Ectodermal cell (in vitro differentiated cells): ENCODE measurements at regions not wholly inside any gene's neighbourhood (a gene's known extent, or its start where the extent isn't known, plus 50 kb on each side); places are given as distances from the start of the nearest gene placed in this dataset.

Experiments
- H3K27ac ChIP-seq: 2 replicates; pipeline ENCODE4 v1.7.0; 2013; ENCODE audit warnings: mild to moderate bottlenecking, low read depth, low read length; ENCODE audit not compliant: insufficient read depth, poor library complexity, severe bottlenecking
- H3K27me3 ChIP-seq: 2 replicates; pipeline ENCODE4 v1.7.0; 2013; ENCODE audit warnings: mild to moderate bottlenecking, low read length; ENCODE audit not compliant: insufficient read depth, control insufficient read depth, poor library complexity, severe bottlenecking
- H3K36me3 ChIP-seq: one replicate; pipeline ENCODE4 v1.7.0; 2013; ENCODE audit warnings: low read length; ENCODE audit not compliant: control insufficient read depth, insufficient read depth
- H3K4me1 ChIP-seq: one replicate; pipeline ENCODE4 v1.7.0; 2013; ENCODE audit warnings: low read length; ENCODE audit not compliant: control insufficient read depth, insufficient read depth
- H3K4me3 ChIP-seq: 2 replicates; pipeline ENCODE4 v1.7.0; 2013; ENCODE audit warnings: low read depth, low read length, control low read depth; ENCODE audit not compliant: insufficient read depth
- H3K9me3 ChIP-seq: 2 replicates; pipeline ENCODE4 v1.7.0; 2013; ENCODE audit warnings: mild to moderate bottlenecking, low read length, moderate library complexity; ENCODE audit not compliant: control insufficient read depth
- WGBS, 2 experiments: methylation state at CpG; one replicate each; pipeline ENCODE4 v1.1.7; 2013; ENCODE audit warnings: missing lambda C conversion rate in 2 of 2; 5-methylcytosine and 5-hydroxymethylcytosine counted together

DNA sequence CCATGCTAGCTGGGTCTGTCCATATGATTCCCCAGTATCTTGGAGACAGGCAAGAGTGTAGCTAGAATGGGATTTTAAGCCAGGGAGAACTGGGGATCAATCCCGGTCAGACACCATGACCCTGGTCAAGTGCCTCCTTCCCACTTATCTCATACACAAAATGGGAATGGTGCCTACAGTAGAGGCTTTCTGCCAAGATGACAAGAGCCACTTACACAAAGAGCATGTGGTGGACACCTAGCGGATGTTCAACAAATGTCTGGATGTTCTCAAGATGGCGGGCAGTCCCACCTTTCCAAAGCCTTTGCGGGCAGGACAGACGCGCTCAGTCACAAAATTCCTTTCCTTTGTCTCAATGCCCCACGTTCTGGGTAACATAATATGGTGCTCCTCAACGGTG lies 57.3 kb downstream of the MAF start:
- Histone ChIP-seq H3K4me1 (no peaks in the 10 kb centered on the region), H3K27me3 (no peaks in the 10 kb centered on the region)
- WGBS, 2 experiments = 93 to 94% methylated on average over 8 of the region's 8 CpGs

DNA sequence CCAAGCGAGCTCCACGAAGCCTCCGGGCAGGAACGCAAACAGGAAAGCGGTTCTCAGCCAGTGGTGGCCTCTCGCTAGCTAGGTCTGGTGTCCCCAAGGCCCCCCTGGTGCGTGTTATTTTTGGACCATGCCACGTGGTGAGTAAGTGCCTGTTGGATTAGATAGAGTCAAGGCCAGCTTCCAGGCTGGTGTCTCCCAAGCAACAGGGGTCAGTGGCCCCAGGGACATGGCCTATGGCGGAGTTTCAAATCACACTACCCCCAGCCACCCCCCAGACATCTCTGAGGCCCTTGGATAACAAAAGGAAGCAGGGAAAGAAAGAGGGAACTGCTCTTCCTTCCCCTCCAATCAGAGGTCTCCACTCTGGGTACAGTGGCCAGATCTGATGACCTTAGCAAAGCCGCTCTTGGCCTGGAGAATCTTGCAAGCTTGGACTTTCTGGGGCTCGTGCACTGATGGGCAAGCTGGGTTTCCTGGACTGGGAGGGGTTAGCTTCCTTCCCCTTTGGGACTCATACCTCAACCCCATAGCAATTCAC lies 58.2 kb downstream of the MAF start:
- no peak overlapping the region for H3K27ac ChIP-seq
- no peaks in the 10 kb centered on the region for H3K36me3 ChIP-seq
- H3K9me3 ChIP-seq = no peaks in the 10 kb centered on the region
- no peaks in the 10 kb centered on the region for H3K27me3 ChIP-seq
- H3K4me1 ChIP-seq = no peaks in the 10 kb centered on the region
- H3K4me3 ChIP-seq = no peak overlapping the region
- WGBS, 2 experiments = 93 to 97% methylated on average over 11 of the region's 11 CpGs

More for the DNA sequence above, 57.3 kb downstream of the MAF start:
- no peak overlapping the region for H3K27ac ChIP-seq
- no peaks in the 10 kb centered on the region for H3K9me3 ChIP-seq
- no peaks in the 10 kb centered on the region for H3K36me3 ChIP-seq
- no peak overlapping the region for H3K4me3 ChIP-seq

DNA sequence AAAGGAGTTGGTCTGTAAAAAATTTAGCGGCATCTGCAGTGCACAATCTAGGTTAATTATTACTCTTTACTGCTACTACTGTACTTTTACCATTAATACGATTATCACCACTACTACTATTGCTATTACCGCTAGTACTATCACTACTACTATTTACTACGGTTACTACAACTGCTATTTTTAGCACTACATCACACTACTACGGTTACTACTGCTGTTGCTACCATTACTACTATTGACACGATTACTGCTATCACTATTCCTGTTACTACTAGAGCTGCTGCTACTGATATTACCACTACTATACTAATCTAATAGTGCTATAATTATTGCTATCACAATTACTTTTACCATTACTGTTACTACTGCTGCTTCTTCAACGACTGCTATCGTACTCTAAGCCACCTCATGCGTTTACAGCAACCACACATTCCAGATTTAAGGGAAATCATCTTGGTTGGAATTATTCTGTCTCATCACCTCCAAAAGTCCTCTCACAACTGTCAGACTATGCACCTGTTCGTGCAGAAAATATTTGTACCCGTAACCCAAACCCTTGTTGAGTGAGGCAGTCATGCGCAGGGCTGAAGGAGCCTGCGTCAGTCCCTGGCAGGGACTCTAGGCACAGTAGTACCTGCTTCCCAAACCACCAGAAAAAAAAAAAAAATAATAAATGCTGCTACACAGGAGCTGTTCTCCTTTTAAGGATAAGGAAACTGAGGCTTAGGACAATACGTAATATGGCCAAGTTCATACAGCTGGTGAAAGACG lies 59.5 kb downstream of the MAF start:
- no peak overlapping the region for H3K4me3 ChIP-seq
- 95 to 96% methylated on average over 15 of the region's 15 CpGs for whole genome bisulfite sequencing, 2 experiments
- no peak overlapping the region for H3K27ac ChIP-seq
- H3K36me3 ChIP-seq = no peaks in the 10 kb centered on the region
- no peaks in the 10 kb centered on the region for H3K27me3 ChIP-seq
- H3K4me1 ChIP-seq = no peaks in the 10 kb centered on the region
- H3K9me3 ChIP-seq = no peaks in the 10 kb centered on the region

DNA sequence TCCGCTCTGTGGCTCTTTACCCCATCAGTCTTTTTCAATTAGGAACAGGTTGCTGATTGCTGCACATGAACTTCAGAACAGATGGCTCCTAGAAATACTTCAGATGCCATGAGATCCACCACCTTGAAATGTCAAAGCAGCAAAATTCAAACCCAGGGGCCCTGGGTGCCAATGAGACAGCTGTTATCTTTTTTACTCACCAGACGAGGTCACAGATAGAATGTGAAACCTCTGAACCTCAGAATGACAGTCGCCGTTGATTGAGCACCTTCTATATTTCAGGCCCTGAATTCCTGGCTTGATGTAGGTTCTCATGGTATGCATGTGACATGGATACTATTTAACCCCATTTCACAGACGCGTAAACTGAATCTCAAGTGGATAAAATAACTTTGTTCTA lies 63.0 kb downstream of the MAF start:
- Histone ChIP-seq H3K27ac (no peak overlapping the region), H3K4me3 (no peak overlapping the region), H3K27me3 (no peaks in the 10 kb centered on the region), H3K36me3 (no peaks in the 10 kb centered on the region), H3K4me1 (no peaks in the 10 kb centered on the region), H3K9me3 (no peaks in the 10 kb centered on the region)
- WGBS, 2 experiments = 96% methylated on average over 4 to 6 of the region's 6 CpGs

- Histone ChIP-seq H3K36me3 (no peaks in the 10 kb centered on the region), H3K4me1 (no peaks in the 10 kb centered on the region), H3K27me3 (no peaks in the 10 kb centered on the region), H3K9me3 (no peaks in the 10 kb centered on the region), H3K4me3 (no peak overlapping the region), H3K27ac (no peak overlapping the region)
- 89 to 94% methylated on average over 4 of the region's 4 CpGs for WGBS, 2 experiments
These were observed 63.6 kb downstream of the MAF start for GRCh38 chr16:79536958-79537357.

DNA sequence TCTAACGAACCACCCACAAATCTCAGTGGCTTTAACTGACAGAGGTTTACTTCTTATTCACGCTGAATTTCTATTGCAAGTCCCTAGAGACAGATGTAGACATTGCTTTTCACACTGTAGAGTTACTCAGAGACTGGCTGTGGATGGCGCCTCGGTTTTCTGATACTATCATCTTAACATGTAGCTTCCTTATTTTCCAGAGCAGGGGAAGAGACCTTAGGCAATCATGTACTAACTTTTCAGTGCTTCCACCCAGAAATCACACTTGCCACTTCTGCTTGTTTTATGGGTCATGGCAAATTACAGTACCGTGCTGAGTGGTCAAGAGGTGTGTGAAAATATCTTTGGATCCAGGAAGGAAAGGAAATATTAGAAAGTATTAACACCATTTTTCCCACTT lies 65.4 kb downstream of the MAF start:
- H3K4me3 ChIP-seq = no peak overlapping the region
- no peaks in the 10 kb centered on the region for H3K4me1 ChIP-seq
- no peaks in the 10 kb centered on the region for H3K27me3 ChIP-seq
- 71 to 72% methylated on average over 4 to 5 of the region's 5 CpGs for WGBS, 2 experiments
- H3K27ac ChIP-seq = no peak overlapping the region
- H3K9me3 ChIP-seq = no peaks in the 10 kb centered on the region
- H3K36me3 ChIP-seq = no peaks in the 10 kb centered on the region

- WGBS, 2 experiments = 97 to 100% methylated on average over 2 to 3 of the region's 3 CpGs
- no peaks in the 10 kb centered on the region for H3K9me3 ChIP-seq
- no peaks in the 10 kb centered on the region for H3K4me1 ChIP-seq
- H3K27ac ChIP-seq = no peak overlapping the region
- no peak overlapping the region for H3K4me3 ChIP-seq
- no peaks in the 10 kb centered on the region for H3K36me3 ChIP-seq
- H3K27me3 ChIP-seq = no peaks in the 10 kb centered on the region
These were observed 66.4 kb downstream of the MAF start for GRCh38 chr16:79534143-79534542.

GRCh38 chr16:79533292-79533691 lies 67.2 kb downstream of the MAF start:
- no peaks in the 10 kb centered on the region for H3K4me1 ChIP-seq
- H3K36me3 ChIP-seq = no peaks in the 10 kb centered on the region
- H3K27ac ChIP-seq = no peak overlapping the region
- no peaks in the 10 kb centered on the region for H3K27me3 ChIP-seq
- WGBS, 2 experiments = 94 to 97% methylated on average over 3 of the region's 3 CpGs
- no peak overlapping the region for H3K4me3 ChIP-seq
- no peaks in the 10 kb centered on the region for H3K9me3 ChIP-seq

GRCh38 chr16:79532785-79533184 lies 67.8 kb downstream of the MAF start:
- Histone ChIP-seq H3K27me3 (no peaks in the 10 kb centered on the region), H3K27ac (no peak overlapping the region)
- 91 to 93% methylated on average over 4 of the region's 5 CpGs for WGBS, 2 experiments

GRCh38 chr16:79532273-79532672 lies 68.3 kb downstream of the MAF start:
- Histone ChIP-seq H3K27me3 (no peaks in the 10 kb centered on the region), H3K9me3 (no peaks in the 10 kb centered on the region), H3K36me3 (no peaks in the 10 kb centered on the region), H3K4me3 (no peak overlapping the region), H3K27ac (no peak overlapping the region), H3K4me1 (no peaks in the 10 kb centered on the region)
- WGBS, 2 experiments = 91 to 96% methylated on average over 4 of the region's 4 CpGs

More at GRCh38 chr16:79532785-79533184, 67.8 kb downstream of the MAF start:
- H3K4me1 ChIP-seq = no peaks in the 10 kb centered on the region
- no peaks in the 10 kb centered on the region for H3K9me3 ChIP-seq
- H3K36me3 ChIP-seq = no peaks in the 10 kb centered on the region
- H3K4me3 ChIP-seq = no peak overlapping the region
